DMS 273 (cell line): ENCODE measurements at regions not wholly inside any gene's neighbourhood (a gene's known extent, or its start where the extent isn't known, plus 50 kb on each side); places are given as distances from the start of the nearest gene placed in this dataset.

Source experiments
- DNase-seq: peaks from one replicate; lab custom pipeline; 2025; ENCODE audit not compliant: unreplicated experiment; lab: John Stamatoyannopoulos, UW

DNA sequence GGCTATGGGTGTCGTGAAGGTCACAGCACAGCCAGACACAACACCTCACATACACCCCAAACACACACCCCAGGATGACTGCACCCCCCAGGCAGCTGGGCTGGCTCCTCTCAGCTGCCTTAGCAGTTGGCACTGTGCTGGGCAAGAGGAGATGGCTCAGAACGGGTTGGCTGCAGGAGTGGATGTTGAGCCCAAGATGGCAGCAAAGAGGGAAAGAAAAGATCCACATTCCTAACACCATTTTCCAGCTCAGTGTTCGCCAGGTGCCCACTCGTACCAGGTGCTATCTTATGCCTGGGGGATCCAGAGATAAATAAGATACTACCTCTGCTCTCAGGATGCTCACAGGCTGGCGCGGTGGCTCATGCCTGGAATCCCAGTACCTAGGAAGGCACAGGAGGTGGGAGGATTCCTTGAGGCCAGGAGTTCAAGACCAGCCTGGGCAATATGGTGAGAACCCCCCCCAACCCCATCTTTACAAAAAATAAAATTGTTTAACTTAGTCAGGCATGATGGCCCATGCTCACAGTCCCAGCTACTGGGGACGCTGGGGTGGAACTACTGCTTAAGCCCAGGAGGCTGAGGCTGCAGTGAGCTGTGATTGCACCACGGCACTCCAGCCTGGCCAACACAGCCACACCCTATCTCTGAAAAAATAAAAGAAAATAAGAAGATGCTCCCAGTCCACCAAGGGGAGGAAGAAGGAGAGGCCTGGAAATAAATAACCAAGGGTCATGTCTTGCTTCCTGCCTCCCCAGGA, 89.7 kb upstream of the ZNF507 start:
- DNase-seq, result no peak

GRCh38 chr19:32256341-32256975, 89.0 kb upstream of the ZNF507 start:
- DNase-seq, result no peak

GRCh38 chr19:32257326-32258073, 87.9 kb upstream of the ZNF507 start:
- no peak for DNase-seq

GRCh38 chr19:32258167-32258566, 87.2 kb upstream of the ZNF507 start:
- no peak for DNase-seq

GRCh38 chr19:32264568-32264967, 80.8 kb upstream of the ZNF507 start:
- DNase-seq, result no peak

DNA sequence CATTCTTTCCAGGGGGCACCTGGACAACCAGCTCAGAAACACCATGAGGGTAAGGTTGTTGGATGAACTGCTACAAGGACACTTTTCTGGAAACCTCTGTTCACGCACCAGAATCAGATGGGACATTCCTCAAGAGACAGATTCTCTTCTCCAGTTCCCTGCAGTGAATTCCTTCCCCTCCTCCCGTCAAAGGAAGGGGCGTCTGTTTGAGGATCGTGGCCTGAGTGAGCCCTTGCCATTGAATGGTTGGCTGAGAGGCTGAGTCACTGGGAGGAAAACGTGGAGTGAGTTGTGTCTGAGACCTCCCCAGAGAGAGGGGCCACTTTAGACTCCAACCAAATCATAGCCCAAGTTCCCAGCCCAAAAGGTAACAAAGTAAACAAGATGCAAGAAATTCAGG, 79.4 kb upstream of the ZNF507 start:
- DNase-seq, result no peak

DNA sequence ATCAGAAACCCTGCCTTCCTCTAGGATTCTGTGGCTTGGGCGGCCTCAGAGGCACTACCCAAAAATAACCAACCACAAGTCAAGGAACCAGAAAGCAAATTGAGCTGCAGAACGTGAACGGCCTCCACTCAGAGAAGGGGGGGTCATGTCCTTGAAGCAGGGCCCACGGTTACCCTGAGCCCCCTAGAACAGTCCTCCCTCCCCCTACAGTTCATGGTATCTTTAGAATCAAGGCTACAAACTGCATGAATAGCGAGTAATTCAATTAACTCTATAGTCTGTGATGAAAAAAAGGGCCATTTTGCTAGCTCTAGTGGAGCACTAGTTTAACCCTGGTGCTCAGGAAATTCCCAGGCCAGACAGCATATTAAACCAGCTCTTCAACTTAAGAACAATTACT, 79.0 kb upstream of the ZNF507 start:
- no peak for DNase-seq

DNA sequence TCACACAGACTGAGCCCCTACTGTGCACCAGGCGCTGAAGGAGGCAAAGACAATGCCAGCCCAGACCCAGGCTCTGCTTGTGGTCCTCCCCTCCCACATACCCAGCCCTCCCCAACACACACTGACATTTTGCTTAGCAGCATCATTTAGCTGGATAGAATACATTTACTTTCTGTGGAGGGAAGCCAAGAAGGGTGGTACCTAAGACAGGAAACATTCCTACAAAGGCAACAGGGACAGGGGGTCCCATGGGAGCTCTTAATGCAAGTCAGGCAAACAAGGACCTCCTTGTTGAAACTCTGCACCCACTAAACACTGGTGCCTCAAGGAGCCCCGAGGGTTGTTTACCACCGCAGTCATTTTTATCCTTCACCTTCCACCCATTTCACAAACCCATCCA, 77.0 kb upstream of the ZNF507 start:
- no peak for DNase-seq

DNA sequence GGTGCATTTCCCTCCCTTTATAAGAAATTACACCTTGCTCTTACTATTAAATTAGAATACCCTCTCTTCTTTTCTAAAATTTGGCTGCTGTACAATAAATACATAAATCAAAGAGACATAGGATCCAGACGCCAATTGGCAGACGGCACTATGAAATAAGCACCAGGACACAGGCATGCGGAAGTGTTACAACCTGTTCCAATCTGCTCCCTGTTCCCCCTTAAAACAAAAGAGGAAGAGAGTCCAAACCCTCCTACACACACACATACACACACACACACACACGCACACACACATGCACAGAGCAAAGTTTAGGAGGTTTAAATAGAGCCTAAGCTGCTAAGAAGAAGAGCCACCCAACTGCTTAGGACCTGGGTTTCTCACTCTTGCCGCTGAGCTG, 75.6 kb upstream of the ZNF507 start:
- no peak for DNase-seq

- no peak for DNase-seq
Observed at GRCh38 chr19:32273483-32273882, 71.9 kb upstream of the ZNF507 start.

- no peak for DNase-seq
Observed at GRCh38 chr19:32287086-32287485, 58.3 kb upstream of the ZNF507 start.

GRCh38 chr19:32287811-32288227, 57.6 kb upstream of the ZNF507 start:
- peak; percentile 63 for DNase-seq

DNA sequence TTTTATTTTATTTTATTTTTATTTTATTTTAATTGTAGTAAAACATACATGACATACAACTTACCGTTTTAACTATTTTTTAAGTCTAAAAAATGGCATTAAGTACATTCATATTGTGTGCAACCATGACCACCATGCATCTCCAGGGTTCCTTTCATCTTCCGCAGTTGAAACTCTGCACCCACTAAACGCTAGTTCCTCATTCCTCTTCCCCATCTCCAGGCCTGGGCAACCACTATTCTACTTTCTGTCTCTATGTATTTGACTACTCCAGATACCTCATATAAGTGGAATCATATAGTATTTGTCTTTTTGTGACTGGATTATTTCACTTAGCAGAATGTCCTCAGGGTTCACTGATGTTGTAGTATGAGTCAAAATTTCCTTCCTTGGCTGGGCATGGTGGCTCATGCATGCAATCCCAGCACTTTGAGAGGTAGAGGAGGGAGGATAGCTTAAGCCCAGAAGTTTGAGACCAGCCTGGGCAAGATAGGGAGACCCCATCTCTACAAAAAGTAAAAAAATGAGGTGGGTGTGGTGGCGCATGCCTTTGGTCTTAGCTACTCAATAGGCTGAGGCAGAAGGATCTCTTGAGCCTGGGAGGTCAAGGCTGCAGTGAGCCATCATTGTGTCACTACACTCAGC, 55.7 kb upstream of the ZNF507 start:
- DNase-seq, result no peak

GRCh38 chr19:32291876-32292275, 53.5 kb upstream of the ZNF507 start:
- DNase-seq, result no peak

- no peak for DNase-seq
Observed at GRCh38 chr19:32294871-32295438, 50.5 kb upstream of the ZNF507 start.
